IMR-90 (cell line): ENCODE measurements at regions not wholly inside any gene's neighbourhood (a gene's known extent, or its start where the extent isn't known, plus 50 kb on each side); places are given as distances from the start of the nearest gene placed in this dataset.

Source experiments
- ATAC-seq: fragments of 200-7000 bp; cut with Tn5 transposase; 2 replicates; pipeline ENCODE4 v1.9.1; 2020; ENCODE audit warnings: low read depth, mild to moderate bottlenecking, moderate library complexity
- BruUV-seq: library from RNA; stranded (reverse); fragments of 400-500 nt; replicated peaks from 2 replicates; lab custom pipeline; 2021; lab: Mats Ljungman, UMichigan
- CTCF ChIA-PET: fragments of 300-600 bp; formaldehyde crosslinking; extraction: SDS; loops from one replicate; lab custom pipeline; 2021; ENCODE audit warnings: antibody characterized with exemption; lab: Yijun Ruan, JAX
- POLR2A ChIA-PET: fragments of 300-600 bp; sonication (Branson Sonifier 250); formaldehyde crosslinking; loops from one replicate; lab custom pipeline; 2022; ENCODE audit warnings: antibody characterized with exemption; ENCODE audit not compliant: unreplicated experiment; lab: Charles Lee
- DNase-seq: peaks from one replicate; pipeline ENCODE4 v3.0.0; 2013
- H2AFZ ChIP-seq: replicated peaks from 2 replicates; pipeline ENCODE3; 2013; ENCODE audit warnings: low read length, mild to moderate bottlenecking; ENCODE audit not compliant: poor library complexity
- H2AK5ac ChIP-seq: 2 replicates; pipeline ENCODE4 v1.6.1; 2013; ENCODE audit warnings: low read depth, low read length, inconsistent platforms
- H2AK9ac ChIP-seq: replicated peaks from 2 replicates; pipeline ENCODE3; 2013; ENCODE audit warnings: mild to moderate bottlenecking, low read depth, low read length, moderate library complexity; ENCODE audit not compliant: poor library complexity
- H2BK120ac ChIP-seq: 2 replicates; pipeline ENCODE4 v1.6.1; 2013; ENCODE audit warnings: low read depth, low read length, inconsistent platforms
- H2BK15ac ChIP-seq: 3 replicates; pipeline ENCODE4 v1.6.1; 2013; ENCODE audit warnings: low read depth, low read length, inconsistent platforms
- H2BK20ac ChIP-seq: 2 replicates; pipeline ENCODE4 v1.6.1; 2013; ENCODE audit warnings: low read depth, mild to moderate bottlenecking, inconsistent platforms, low read length, moderate library complexity
- H2BK5ac ChIP-seq: 2 replicates; pipeline ENCODE4 v1.6.1; 2013; ENCODE audit warnings: mild to moderate bottlenecking, low read depth, low read length, inconsistent platforms; ENCODE audit not compliant: poor library complexity, severe bottlenecking
- H3K14ac ChIP-seq: replicated peaks from 2 replicates; pipeline ENCODE4 v1.6.1; 2013; ENCODE audit warnings: low read depth, low read length, inconsistent platforms
- H3K18ac ChIP-seq: 2 replicates; pipeline ENCODE4 v1.6.1; 2013; ENCODE audit warnings: low read depth, low read length, control low read depth
- H3K23ac ChIP-seq: 2 replicates; pipeline ENCODE4 v1.6.1; 2013; ENCODE audit warnings: low read depth, low read length, inconsistent platforms
- H3K27ac ChIP-seq: 2 replicates; pipeline ENCODE4 v1.5.1; 2013; ENCODE audit warnings: mild to moderate bottlenecking, control low read depth, low read length; ENCODE audit not compliant: insufficient read depth
- H3K27me3 ChIP-seq: 2 replicates; pipeline ENCODE4 v1.6.1; 2013; ENCODE audit warnings: low read length; ENCODE audit not compliant: control insufficient read depth, insufficient read depth
- H3K36me3 ChIP-seq: 2 replicates; pipeline ENCODE4 v1.6.1; 2013; ENCODE audit warnings: low read length, mixed read lengths; ENCODE audit not compliant: control insufficient read depth, insufficient read depth
- H3K4ac ChIP-seq: 2 replicates; pipeline ENCODE4 v1.6.1; 2013; ENCODE audit warnings: low read depth, low read length, inconsistent platforms
- H3K4me1 ChIP-seq: 2 replicates; pipeline ENCODE4 v1.6.1; 2013; ENCODE audit warnings: low read length, mixed read lengths; ENCODE audit not compliant: control insufficient read depth, insufficient read depth
- H3K4me2 ChIP-seq: 2 replicates; pipeline ENCODE4 v1.6.1; 2013; ENCODE audit warnings: low read depth, mild to moderate bottlenecking, control low read depth, low read length, moderate library complexity
- H3K4me3 ChIP-seq: 2 replicates; pipeline ENCODE4 v1.5.1; 2013; ENCODE audit warnings: low read depth, mild to moderate bottlenecking, control low read depth, low read length, moderate library complexity; ENCODE audit not compliant: insufficient read depth
- H3K56ac ChIP-seq: 2 replicates; pipeline ENCODE4 v1.6.1; 2013; ENCODE audit warnings: low read length, inconsistent platforms; ENCODE audit not compliant: insufficient read depth; ENCODE audit errors: extremely low read depth
- H3K79me1 ChIP-seq, 2 experiments: 2 replicates each; pipeline ENCODE4 v1.6.1; 2013; ENCODE audit warnings: low read length in 2 of 2, inconsistent platforms in 1 of 2, low read depth in 1 of 2
- H3K9ac ChIP-seq: 2 replicates; pipeline ENCODE4 v1.6.1; 2013; ENCODE audit warnings: low read depth, low read length, control low read depth
- H3K9me1 ChIP-seq: 2 replicates; pipeline ENCODE4 v1.6.1; 2013; ENCODE audit warnings: low read length, inconsistent platforms; ENCODE audit not compliant: insufficient read depth
- H3K9me3 ChIP-seq: 2 replicates; pipeline ENCODE4 v1.6.1; 2013; ENCODE audit warnings: low read length; ENCODE audit not compliant: control insufficient read depth, insufficient read depth
- H4K20me1 ChIP-seq: 2 replicates; pipeline ENCODE4 v1.6.1; 2013; ENCODE audit warnings: low read length, inconsistent platforms; ENCODE audit not compliant: insufficient read depth
- H4K5ac ChIP-seq: 2 replicates; pipeline ENCODE4 v1.6.1; 2013; ENCODE audit warnings: mild to moderate bottlenecking, low read depth, low read length, control low read depth
- H4K8ac ChIP-seq, 2 experiments: 2 replicates each; pipeline ENCODE4 v1.6.1; 2013; ENCODE audit warnings: low read depth in 2 of 2, low read length in 2 of 2, control low read depth in 1 of 2, inconsistent platforms in 1 of 2
- H4K91ac ChIP-seq: 2 replicates; pipeline ENCODE4 v1.6.1; 2013; ENCODE audit warnings: low read depth, low read length, inconsistent platforms; ENCODE audit not compliant: insufficient read depth
- CEBPB ChIP-seq: IDR thresholded peaks from 2 replicates; pipeline ENCODE4 v1.6.1; 2012; ENCODE audit warnings: low read depth, low read length, improper control_type of control experiment
- SMC3 ChIP-seq: fragments of 150-350 bp; IDR thresholded peaks from 2 replicates; pipeline ENCODE4 v1.6.1; 2016; ENCODE audit warnings: low read depth, mild to moderate bottlenecking, antibody characterized with exemption, low read length, moderate library complexity
- WGBS, 2 experiments: methylation state at CpG; one replicate each; pipeline versions ENCODE4 v1.1.5 to v1.1.7; 2013; ENCODE audit warnings: missing lambda C conversion rate in 2 of 2; ENCODE audit not compliant: insufficient read length in 1 of 2; ENCODE audit errors: extremely low coverage in 2 of 2; 5-methylcytosine and 5-hydroxymethylcytosine counted together
- dilution Hi-C: fragments of 300-500 bp; cut with HindIII; formaldehyde crosslinking; loops from one replicate; pipeline ENCODE4 v1.14.3; 2018; ENCODE audit warnings: low sequenced_read_pairs; ENCODE audit not compliant: unreplicated experiment
- in situ Hi-C: fragments of 300-500 bp; cut with MboI; formaldehyde crosslinking; loops from 3 replicates; pipeline ENCODE4 v1.14.3; 2019; ENCODE audit warnings: low sequenced_read_pairs, inconsistent platforms, mixed read lengths
- intact Hi-C: fragments of 100-400 bp; cut with micrococcal nuclease; formaldehyde crosslinking; loops from 2 replicates; pipeline ENCODE4 v1.10.0; 2022
- TF ChIP-seq, protein P1 (sequence below): conservative IDR thresholded peaks from 2 replicates; pipeline ENCODE4 v1.5.1; 2012; ENCODE audit warnings: mild to moderate bottlenecking, low read depth, low read length, improper control_type of control experiment

DNA sequence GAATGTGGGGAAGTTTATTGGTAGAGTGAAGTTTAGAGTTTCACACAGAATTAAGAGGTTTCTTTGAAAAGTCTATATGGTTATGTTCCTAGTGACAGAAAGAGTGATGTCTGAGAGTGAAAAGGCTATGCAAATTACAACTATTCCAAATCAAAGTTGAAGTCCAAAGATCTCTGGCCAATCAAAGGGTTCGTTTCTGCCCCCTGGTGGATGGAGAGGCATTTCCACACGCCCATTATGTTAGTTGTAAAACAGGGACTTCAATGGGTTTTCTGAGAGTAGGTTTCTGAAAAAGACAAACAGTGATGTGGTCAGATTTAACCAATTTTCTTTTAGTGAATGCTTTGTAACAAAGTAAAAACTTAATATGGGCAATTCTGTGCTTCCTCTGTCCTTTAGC, 441.5 kb upstream of the POU3F3 start:
- Histone ChIP-seq H3K9ac (no peak overlapping the region), H2BK15ac (no peak overlapping the region), H2BK120ac (no peak overlapping the region), H3K4ac (no peak overlapping the region), H3K9me3 (0 out of 2 replicates have a peak, but pooled peaks cover 2% of the 10 kb centered on the region), H2AK9ac (no peak overlapping the region), H3K27ac (no peak overlapping the region), H3K4me1 (no peaks in the 10 kb centered on the region), H2AFZ (no peak overlapping the region), H3K9me1 (no peaks in the 10 kb centered on the region), H3K27me3 (no peaks in the 10 kb centered on the region), H4K20me1 (no peaks in the 10 kb centered on the region), H2BK20ac (no peak overlapping the region), H3K79me1 (no peaks in the 10 kb centered on the region), H4K91ac (no peak overlapping the region), H4K8ac (no peak overlapping the region), H3K56ac (no peak overlapping the region), H4K5ac (no peak overlapping the region), H3K23ac (no peak overlapping the region), H2AK5ac (no peak overlapping the region), H3K14ac (no peak overlapping the region), H3K18ac (no peak overlapping the region), H3K4me2 (no peak overlapping the region), H2BK5ac (no peak overlapping the region), H3K4me3 (no peak overlapping the region), H3K36me3 (no peaks in the 10 kb centered on the region)
- 0 out of 2 replicates have a peak, but pooled peaks have one; percentile 5 for TF ChIP-seq SMC3
- TF ChIP-seq, protein P1, sequence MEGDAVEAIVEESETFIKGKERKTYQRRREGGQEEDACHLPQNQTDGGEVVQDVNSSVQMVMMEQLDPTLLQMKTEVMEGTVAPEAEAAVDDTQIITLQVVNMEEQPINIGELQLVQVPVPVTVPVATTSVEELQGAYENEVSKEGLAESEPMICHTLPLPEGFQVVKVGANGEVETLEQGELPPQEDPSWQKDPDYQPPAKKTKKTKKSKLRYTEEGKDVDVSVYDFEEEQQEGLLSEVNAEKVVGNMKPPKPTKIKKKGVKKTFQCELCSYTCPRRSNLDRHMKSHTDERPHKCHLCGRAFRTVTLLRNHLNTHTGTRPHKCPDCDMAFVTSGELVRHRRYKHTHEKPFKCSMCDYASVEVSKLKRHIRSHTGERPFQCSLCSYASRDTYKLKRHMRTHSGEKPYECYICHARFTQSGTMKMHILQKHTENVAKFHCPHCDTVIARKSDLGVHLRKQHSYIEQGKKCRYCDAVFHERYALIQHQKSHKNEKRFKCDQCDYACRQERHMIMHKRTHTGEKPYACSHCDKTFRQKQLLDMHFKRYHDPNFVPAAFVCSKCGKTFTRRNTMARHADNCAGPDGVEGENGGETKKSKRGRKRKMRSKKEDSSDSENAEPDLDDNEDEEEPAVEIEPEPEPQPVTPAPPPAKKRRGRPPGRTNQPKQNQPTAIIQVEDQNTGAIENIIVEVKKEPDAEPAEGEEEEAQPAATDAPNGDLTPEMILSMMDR, result peak; percentile 29
- TF ChIP-seq CEBPB, result no peak
- WGBS, 2 experiments, result no CpG with 5 or more reads among the region's 2 CpGs
- ATAC-seq (no peak), DNase-seq (no peak)
- POLR2A ChIA-PET, result no interaction called here
- BruUV-seq, result no TSS peak
- in situ Hi-C loops (no loop called here), dilution Hi-C loops (no loop called here), intact Hi-C loops (no loop called here)
- CTCF ChIA-PET, result interaction anchor here (0.6 kb wide), 1 partner anchor 14 kb away, joined by 3 read pairs; no protein-coding TSS in a partner anchor
